ENCODE measurements at regions not wholly inside any gene's neighbourhood (a gene's known extent, or its start where the extent isn't known, plus 50 kb on each side); places are given as distances from the start of the nearest gene placed in this dataset.

GRCh38 chr2:34529965-34530364 lies 930.9 kb upstream of the FAM98A start (continued):
- TF ChIP-seq CTCF (IDR thresholded peaks at IDR 0.05; ENCODE audit: low read depth, low read length, missing input control) (no peak), ATF3 (IDR thresholded peaks at IDR 0.05) (no peak), HNF4G (IDR thresholded peaks at IDR 0.05) (no peak), NR2F2 (IDR thresholded peaks at IDR 0.05) (no peak)

- Histone ChIP-seq H3K4me3 (ENCODE audit: low read depth in 1 of 3, low read length in 3 of 3) (no peak overlapping the region), H3K36me3 (ENCODE audit: control insufficient read depth in 4 of 4, insufficient read depth in 3 of 4, low read depth in 1 of 4, low read length in 3 of 4) (no peaks in the 10 kb centered on the region), H3K9me3 (ENCODE audit: control insufficient read depth in 4 of 4, low read length in 3 of 4) (no peaks in the 10 kb centered on the region), H3K27ac (ENCODE audit: low read depth in 1 of 2, low read length in 2 of 2) (no peak overlapping the region), H3K4me1 (ENCODE audit: control insufficient read depth in 4 of 4, insufficient read depth in 4 of 4, low read length in 3 of 4) (no peaks in the 10 kb centered on the region), H3K9ac (ENCODE audit: low read depth in 1 of 2, low read length in 2 of 2) (no peak overlapping the region), H3K27me3 (ENCODE audit: control insufficient read depth in 4 of 4, insufficient read depth in 4 of 4, low read length in 3 of 4) (no peaks in the 10 kb centered on the region)
- no peak for DNase-seq (ENCODE audit: low spot score)
- TF ChIP-seq EGR1 (IDR thresholded peaks at IDR 0.05; ENCODE audit: low read depth in 2 of 2) (no peak), NR2F2 (IDR thresholded peaks at IDR 0.05) (no peak)
- 45% methylated on average over 3 of the region's 3 CpGs for WGBS
These were observed 924.9 kb upstream of the FAM98A start for GRCh38 chr2:34523958-34524514.

GRCh38 chr2:34519659-34520058 lies 920.6 kb upstream of the FAM98A start:
- no peaks in the 10 kb centered on the region for H3K36me3 ChIP-seq (ENCODE audit: control insufficient read depth in 4 of 4, insufficient read depth in 3 of 4, low read depth in 1 of 4, low read length in 3 of 4)
- H3K4me1 ChIP-seq (ENCODE audit: control insufficient read depth in 4 of 4, insufficient read depth in 4 of 4, low read length in 3 of 4) = no peaks in the 10 kb centered on the region
- no peak overlapping the region for H3K9ac ChIP-seq (ENCODE audit: low read depth in 1 of 2, low read length in 2 of 2)
- no peak overlapping the region for H3K27ac ChIP-seq (ENCODE audit: low read depth in 1 of 2, low read length in 2 of 2)
- TF ChIP-seq FOXA1 (IDR thresholded peaks at IDR 0.05) (no peak), JUND (IDR thresholded peaks at IDR 0.05) (no peak), RXRA (IDR thresholded peaks at IDR 0.05) (no peak), FOXA2 (IDR thresholded peaks at IDR 0.05) (no peak), HNF4A (conservative IDR thresholded peaks at IDR 0.05) (no peak), YY1 (IDR thresholded peaks at IDR 0.05) (no peak), MAX (IDR thresholded peaks at IDR 0.05) (no peak), ATF3 (IDR thresholded peaks at IDR 0.05) (no peak), NR2F2 (IDR thresholded peaks at IDR 0.05) (no peak), HNF4G (IDR thresholded peaks at IDR 0.05) (no peak), SP1 (IDR thresholded peaks at IDR 0.05) (no peak), GABPA (IDR thresholded peaks at IDR 0.05 in 1 of 2, conservative IDR thresholded peaks at IDR 0.05 in 1 of 2) (no peak), RAD21 (IDR thresholded peaks at IDR 0.05) (no peak), EGR1 (IDR thresholded peaks at IDR 0.05; ENCODE audit: low read depth in 2 of 2) (no peak), CTCF (IDR thresholded peaks at IDR 0.05; ENCODE audit: low read depth, low read length, missing input control) (no peak), TAF1 (conservative IDR thresholded peaks at IDR 0.05) (no peak)
- TF ChIP-seq, protein P1, sequence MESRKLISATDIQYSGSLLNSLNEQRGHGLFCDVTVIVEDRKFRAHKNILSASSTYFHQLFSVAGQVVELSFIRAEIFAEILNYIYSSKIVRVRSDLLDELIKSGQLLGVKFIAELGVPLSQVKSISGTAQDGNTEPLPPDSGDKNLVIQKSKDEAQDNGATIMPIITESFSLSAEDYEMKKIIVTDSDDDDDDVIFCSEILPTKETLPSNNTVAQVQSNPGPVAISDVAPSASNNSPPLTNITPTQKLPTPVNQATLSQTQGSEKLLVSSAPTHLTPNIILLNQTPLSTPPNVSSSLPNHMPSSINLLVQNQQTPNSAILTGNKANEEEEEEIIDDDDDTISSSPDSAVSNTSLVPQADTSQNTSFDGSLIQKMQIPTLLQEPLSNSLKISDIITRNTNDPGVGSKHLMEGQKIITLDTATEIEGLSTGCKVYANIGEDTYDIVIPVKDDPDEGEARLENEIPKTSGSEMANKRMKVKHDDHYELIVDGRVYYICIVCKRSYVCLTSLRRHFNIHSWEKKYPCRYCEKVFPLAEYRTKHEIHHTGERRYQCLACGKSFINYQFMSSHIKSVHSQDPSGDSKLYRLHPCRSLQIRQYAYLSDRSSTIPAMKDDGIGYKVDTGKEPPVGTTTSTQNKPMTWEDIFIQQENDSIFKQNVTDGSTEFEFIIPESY (IDR thresholded peaks at IDR 0.05) = no peak
- no peaks in the 10 kb centered on the region for H3K27me3 ChIP-seq (ENCODE audit: control insufficient read depth in 4 of 4, insufficient read depth in 4 of 4, low read length in 3 of 4)
- no peaks in the 10 kb centered on the region for H3K9me3 ChIP-seq (ENCODE audit: control insufficient read depth in 4 of 4, low read length in 3 of 4)
- no peak overlapping the region for H3K4me3 ChIP-seq (ENCODE audit: low read depth in 1 of 3, low read length in 3 of 3)
- no peak for DNase-seq (ENCODE audit: low spot score)
- 69% methylated on average over 3 of the region's 3 CpGs for WGBS
